NCI-H510A (cell line): ENCODE measurements at regions not wholly inside any gene's neighbourhood (a gene's known extent, or its start where the extent isn't known, plus 50 kb on each side); places are given as distances from the start of the nearest gene placed in this dataset.

Experiments
- DNase-seq: peaks from one replicate; lab custom pipeline; 2025; lab: John Stamatoyannopoulos, UW

- DNase-seq, result no peak
Measured at GRCh38 chr7:131265227-131265626, 62.4 kb upstream of the MKLN1 start.

GRCh38 chr7:131267631-131268030 lies 60.0 kb upstream of the MKLN1 start:
- DNase-seq, result no peak

- no peak for DNase-seq
Measured at GRCh38 chr7:131268906-131269305, 58.8 kb upstream of the MKLN1 start.

- DNase-seq, result no peak
Measured at GRCh38 chr7:131272086-131272485, 55.6 kb upstream of the MKLN1 start.

- no peak for DNase-seq
Measured at GRCh38 chr7:131274986-131275385, 52.7 kb upstream of the MKLN1 start.

- DNase-seq, result no peak
Measured at GRCh38 chr7:131276190-131276589, 51.5 kb upstream of the MKLN1 start.

- DNase-seq, result no peak
Measured at GRCh38 chr7:131276748-131277147, 50.9 kb upstream of the MKLN1 start.
